ENCODE measurements at regions not wholly inside any gene's neighbourhood (a gene's known extent, or its start where the extent isn't known, plus 50 kb on each side); places are given as distances from the start of the nearest gene placed in this dataset.

DNA sequence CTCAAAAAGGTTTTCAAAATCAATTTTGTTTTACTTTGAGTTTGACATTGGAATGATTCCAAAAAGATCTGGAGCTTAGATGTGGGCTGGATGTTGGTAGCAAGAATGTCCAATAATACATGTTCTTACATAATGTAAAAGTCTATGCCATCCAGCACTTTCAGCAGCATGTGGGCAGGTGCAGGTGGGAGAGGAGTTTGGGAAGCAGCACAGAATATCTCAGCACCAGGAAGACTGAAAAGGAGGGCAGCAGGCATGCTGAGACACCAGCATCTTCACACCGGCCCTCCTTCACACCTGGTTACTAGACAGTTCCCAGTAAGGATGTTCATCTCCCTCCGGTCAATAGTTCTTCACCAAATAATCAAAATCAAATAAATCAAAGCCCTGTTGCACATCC lies 166.6 kb downstream of the ZBTB18 start:
- TF ChIP-seq REST (IDR thresholded peaks at IDR 0.05; ENCODE audit: insufficient replicate concordance, low read depth) (no peak), SPI1 (IDR thresholded peaks at IDR 0.05; ENCODE audit: borderline replicate concordance, low read depth) (no peak), GABPA (IDR thresholded peaks at IDR 0.05; ENCODE audit: low read depth) (no peak), POLR2AphosphoS5 (IDR thresholded peaks at IDR 0.05; ENCODE audit: low read depth) (no peak)
- TF ChIP-seq, protein P1, sequence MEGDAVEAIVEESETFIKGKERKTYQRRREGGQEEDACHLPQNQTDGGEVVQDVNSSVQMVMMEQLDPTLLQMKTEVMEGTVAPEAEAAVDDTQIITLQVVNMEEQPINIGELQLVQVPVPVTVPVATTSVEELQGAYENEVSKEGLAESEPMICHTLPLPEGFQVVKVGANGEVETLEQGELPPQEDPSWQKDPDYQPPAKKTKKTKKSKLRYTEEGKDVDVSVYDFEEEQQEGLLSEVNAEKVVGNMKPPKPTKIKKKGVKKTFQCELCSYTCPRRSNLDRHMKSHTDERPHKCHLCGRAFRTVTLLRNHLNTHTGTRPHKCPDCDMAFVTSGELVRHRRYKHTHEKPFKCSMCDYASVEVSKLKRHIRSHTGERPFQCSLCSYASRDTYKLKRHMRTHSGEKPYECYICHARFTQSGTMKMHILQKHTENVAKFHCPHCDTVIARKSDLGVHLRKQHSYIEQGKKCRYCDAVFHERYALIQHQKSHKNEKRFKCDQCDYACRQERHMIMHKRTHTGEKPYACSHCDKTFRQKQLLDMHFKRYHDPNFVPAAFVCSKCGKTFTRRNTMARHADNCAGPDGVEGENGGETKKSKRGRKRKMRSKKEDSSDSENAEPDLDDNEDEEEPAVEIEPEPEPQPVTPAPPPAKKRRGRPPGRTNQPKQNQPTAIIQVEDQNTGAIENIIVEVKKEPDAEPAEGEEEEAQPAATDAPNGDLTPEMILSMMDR (IDR thresholded peaks at IDR 0.05; ENCODE audit: insufficient read depth, low read length): no peak
- Histone ChIP-seq H3K27ac (replicated peaks) (no peak overlapping the region), H3K27me3 (ENCODE audit: insufficient read depth, poor library complexity, severe bottlenecking) (no peaks in the 10 kb centered on the region), H3K4me3 (replicated peaks; ENCODE audit: insufficient read depth, low read length) (no peak overlapping the region)
- DNase-seq (ENCODE audit: low read depth in 1 of 2, low spot score in 1 of 2): no peak

- Histone ChIP-seq H3K4me3 (replicated peaks; ENCODE audit: insufficient read depth, low read length) (no peak overlapping the region), H3K27ac (replicated peaks) (no peak overlapping the region), H3K27me3 (ENCODE audit: insufficient read depth, poor library complexity, severe bottlenecking) (no peaks in the 10 kb centered on the region)
- no peak for DNase-seq (ENCODE audit: low read depth in 1 of 2, low spot score in 1 of 2)
- TF ChIP-seq GABPA (IDR thresholded peaks at IDR 0.05; ENCODE audit: low read depth): no peak
- TF ChIP-seq REST (IDR thresholded peaks at IDR 0.05; ENCODE audit: insufficient replicate concordance, low read depth): no peak
- TF ChIP-seq, protein P1 (IDR thresholded peaks at IDR 0.05; ENCODE audit: insufficient read depth, low read length): no peak
- TF ChIP-seq SPI1 (IDR thresholded peaks at IDR 0.05; ENCODE audit: borderline replicate concordance, low read depth): no peak
- no peak for TF ChIP-seq POLR2AphosphoS5 (IDR thresholded peaks at IDR 0.05; ENCODE audit: low read depth)
These were observed 167.1 kb downstream of the ZBTB18 start for GRCh38 chr1:244218220-244218619.

GRCh38 chr1:244219149-244219548 lies 168.1 kb downstream of the ZBTB18 start:
- no peaks in the 10 kb centered on the region for H3K27me3 ChIP-seq (ENCODE audit: insufficient read depth, poor library complexity, severe bottlenecking)

More at GRCh38 chr1:244219149-244219548, 168.1 kb downstream of the ZBTB18 start:
- no peak for DNase-seq (ENCODE audit: low read depth in 1 of 2, low spot score in 1 of 2)
- TF ChIP-seq REST (IDR thresholded peaks at IDR 0.05; ENCODE audit: insufficient replicate concordance, low read depth): no peak
- no peak for TF ChIP-seq GABPA (IDR thresholded peaks at IDR 0.05; ENCODE audit: low read depth)
- TF ChIP-seq SPI1 (IDR thresholded peaks at IDR 0.05; ENCODE audit: borderline replicate concordance, low read depth): no peak
- TF ChIP-seq, protein P1 (IDR thresholded peaks at IDR 0.05; ENCODE audit: insufficient read depth, low read length): no peak
- no peak for TF ChIP-seq POLR2AphosphoS5 (IDR thresholded peaks at IDR 0.05; ENCODE audit: low read depth)
- no peak overlapping the region for H3K27ac ChIP-seq (replicated peaks)
- H3K4me3 ChIP-seq (replicated peaks; ENCODE audit: insufficient read depth, low read length): no peak overlapping the region
